ENCODE measurements at regions not wholly inside any gene's neighbourhood (a gene's known extent, or its start where the extent isn't known, plus 50 kb on each side); places are given as distances from the start of the nearest gene placed in this dataset.
A peak's percentile ranks its signal among the peaks of the same experiment; 100 is the strongest.

DNA sequence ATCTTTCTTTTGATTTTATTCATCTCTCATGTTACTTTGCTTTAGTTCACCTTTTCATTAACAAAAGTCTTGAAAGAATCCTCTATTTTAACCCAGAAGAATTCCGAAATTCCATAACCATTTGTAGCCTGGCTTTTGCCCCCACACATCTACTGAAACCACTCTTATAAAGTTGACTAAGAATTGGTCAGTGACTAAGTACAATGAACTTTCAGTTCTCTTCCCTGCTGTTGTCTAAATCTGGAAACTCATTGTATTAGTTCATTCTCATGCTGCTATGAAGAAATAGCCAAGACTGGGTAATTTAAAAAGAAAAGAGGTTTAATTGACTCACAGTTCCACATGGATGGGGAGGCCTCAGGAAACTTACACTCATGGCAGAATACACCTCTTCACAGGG is 49.9 kb upstream of the PNPT1 start:
- Histone ChIP-seq H3K4me2 (ENCODE audit: control insufficient read depth, extremely low read depth, insufficient read depth, low read depth, low read length) (no peak overlapping the region), H3K27me3 (ENCODE audit: control insufficient read depth, extremely low read depth, insufficient read depth, low read length) (no peaks in the 10 kb centered on the region), H2AFZ (ENCODE audit: control insufficient read depth, low read length) (peak overlapping the region; percentile 29), H3K79me2 (ENCODE audit: control insufficient read depth, insufficient read depth, low read length) (no peaks in the 10 kb centered on the region), H3K9me1 (ENCODE audit: control insufficient read depth, extremely low read depth, insufficient read depth, low read length) (no peaks in the 10 kb centered on the region), H3K4me1 (ENCODE audit: control insufficient read depth, extremely low read depth, insufficient read depth, low read length) (peaks cover 3% of the 10 kb centered on the region), H4K20me1 (ENCODE audit: control insufficient read depth, extremely low read depth, insufficient read depth, low read length) (no peaks in the 10 kb centered on the region), H3K27ac (ENCODE audit: control insufficient read depth, insufficient read depth, low read length) (no peak overlapping the region), H3K36me3 (ENCODE audit: control insufficient read depth in 2 of 2, extremely low read depth in 1 of 2, insufficient read depth in 2 of 2, low read length in 2 of 2) (no peaks in the 10 kb centered on the region), H3K9ac (ENCODE audit: control insufficient read depth, extremely low read depth, insufficient read depth, low read length) (no peak overlapping the region), H3K9me3 (ENCODE audit: control insufficient read depth, low read depth, low read length) (no peaks in the 10 kb centered on the region), H3K4me3 (ENCODE audit: control insufficient read depth in 2 of 3, extremely low read depth in 1 of 3, insufficient read depth in 2 of 3, low read depth in 1 of 3, low read length in 3 of 3) (no peak overlapping the region)
- FAIRE-seq (no peak), DNase-seq (ENCODE audit: low read depth, low spot score) (no peak)
- dilution Hi-C loops (cut with MboI; ENCODE audit: extremely low pct_ligation_motif_present, low sequenced_read_pairs): no loop called here
- no peak for TF ChIP-seq CTCF (optimal IDR thresholded peaks at IDR 0.05 in 1 of 3, IDR thresholded peaks at IDR 0.05 in 1 of 3, conservative IDR thresholded peaks at IDR 0.05 in 1 of 3; ENCODE audit: extremely low read depth in 1 of 3, insufficient read depth in 2 of 3, low read length in 3 of 3)
- no peak for TF ChIP-seq EZH2 (IDR thresholded peaks at IDR 0.05; ENCODE audit: low read length)
